ENCODE measurements at regions not wholly inside any gene's neighbourhood (a gene's known extent, or its start where the extent isn't known, plus 50 kb on each side); places are given as distances from the start of the nearest gene placed in this dataset.

DNA sequence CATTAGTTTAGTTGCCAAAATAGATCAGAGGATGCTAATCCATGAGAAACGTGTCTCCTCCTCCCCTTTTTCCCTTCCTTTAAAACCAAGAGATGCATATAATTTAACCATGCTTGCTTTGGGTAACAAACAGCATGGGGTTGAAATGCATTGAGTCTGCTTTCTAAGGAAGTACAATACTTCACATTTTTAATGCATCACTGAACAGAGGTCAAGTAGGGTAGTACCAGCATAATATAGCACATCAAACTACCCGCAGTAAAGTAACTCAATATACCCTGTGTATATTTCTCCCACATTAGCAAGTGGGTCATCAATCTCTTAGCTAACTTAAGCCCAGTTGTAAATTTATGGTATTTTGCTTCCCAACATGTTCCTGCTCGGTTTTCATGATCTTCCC, 239.3 kb upstream of the SEMA3C start:
- TF ChIP-seq, protein P1, sequence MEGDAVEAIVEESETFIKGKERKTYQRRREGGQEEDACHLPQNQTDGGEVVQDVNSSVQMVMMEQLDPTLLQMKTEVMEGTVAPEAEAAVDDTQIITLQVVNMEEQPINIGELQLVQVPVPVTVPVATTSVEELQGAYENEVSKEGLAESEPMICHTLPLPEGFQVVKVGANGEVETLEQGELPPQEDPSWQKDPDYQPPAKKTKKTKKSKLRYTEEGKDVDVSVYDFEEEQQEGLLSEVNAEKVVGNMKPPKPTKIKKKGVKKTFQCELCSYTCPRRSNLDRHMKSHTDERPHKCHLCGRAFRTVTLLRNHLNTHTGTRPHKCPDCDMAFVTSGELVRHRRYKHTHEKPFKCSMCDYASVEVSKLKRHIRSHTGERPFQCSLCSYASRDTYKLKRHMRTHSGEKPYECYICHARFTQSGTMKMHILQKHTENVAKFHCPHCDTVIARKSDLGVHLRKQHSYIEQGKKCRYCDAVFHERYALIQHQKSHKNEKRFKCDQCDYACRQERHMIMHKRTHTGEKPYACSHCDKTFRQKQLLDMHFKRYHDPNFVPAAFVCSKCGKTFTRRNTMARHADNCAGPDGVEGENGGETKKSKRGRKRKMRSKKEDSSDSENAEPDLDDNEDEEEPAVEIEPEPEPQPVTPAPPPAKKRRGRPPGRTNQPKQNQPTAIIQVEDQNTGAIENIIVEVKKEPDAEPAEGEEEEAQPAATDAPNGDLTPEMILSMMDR (IDR thresholded peaks at IDR 0.05), result no peak
- TF ChIP-seq POLR2A (IDR thresholded peaks at IDR 0.05; ENCODE audit: low read depth), result no peak

Data from esophagus muscularis mucosa (tissue), 3 donors.